ENCODE measurements at regions not wholly inside any gene's neighbourhood (a gene's known extent, or its start where the extent isn't known, plus 50 kb on each side); places are given as distances from the start of the nearest gene placed in this dataset.

GRCh38 chr12:127728729-127729128 lies 538.2 kb upstream of the TMEM132C start:
- TF ChIP-seq, protein P1, sequence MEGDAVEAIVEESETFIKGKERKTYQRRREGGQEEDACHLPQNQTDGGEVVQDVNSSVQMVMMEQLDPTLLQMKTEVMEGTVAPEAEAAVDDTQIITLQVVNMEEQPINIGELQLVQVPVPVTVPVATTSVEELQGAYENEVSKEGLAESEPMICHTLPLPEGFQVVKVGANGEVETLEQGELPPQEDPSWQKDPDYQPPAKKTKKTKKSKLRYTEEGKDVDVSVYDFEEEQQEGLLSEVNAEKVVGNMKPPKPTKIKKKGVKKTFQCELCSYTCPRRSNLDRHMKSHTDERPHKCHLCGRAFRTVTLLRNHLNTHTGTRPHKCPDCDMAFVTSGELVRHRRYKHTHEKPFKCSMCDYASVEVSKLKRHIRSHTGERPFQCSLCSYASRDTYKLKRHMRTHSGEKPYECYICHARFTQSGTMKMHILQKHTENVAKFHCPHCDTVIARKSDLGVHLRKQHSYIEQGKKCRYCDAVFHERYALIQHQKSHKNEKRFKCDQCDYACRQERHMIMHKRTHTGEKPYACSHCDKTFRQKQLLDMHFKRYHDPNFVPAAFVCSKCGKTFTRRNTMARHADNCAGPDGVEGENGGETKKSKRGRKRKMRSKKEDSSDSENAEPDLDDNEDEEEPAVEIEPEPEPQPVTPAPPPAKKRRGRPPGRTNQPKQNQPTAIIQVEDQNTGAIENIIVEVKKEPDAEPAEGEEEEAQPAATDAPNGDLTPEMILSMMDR (IDR thresholded peaks at IDR 0.05; ENCODE audit: extremely low read depth in 1 of 2, insufficient read depth in 1 of 2, low read depth in 1 of 2, low read length in 2 of 2), result no peak
- TF ChIP-seq POLR2A (IDR thresholded peaks at IDR 0.05; ENCODE audit: low read depth, low read length), result no peak
- TF ChIP-seq, protein P2, sequence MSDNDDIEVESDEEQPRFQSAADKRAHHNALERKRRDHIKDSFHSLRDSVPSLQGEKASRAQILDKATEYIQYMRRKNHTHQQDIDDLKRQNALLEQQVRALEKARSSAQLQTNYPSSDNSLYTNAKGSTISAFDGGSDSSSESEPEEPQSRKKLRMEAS (IDR thresholded peaks at IDR 0.05; ENCODE audit: insufficient read depth, insufficient read length), result no peak
- no peak for TF ChIP-seq EZH2 (IDR thresholded peaks at IDR 0.05; ENCODE audit: borderline replicate concordance, low read depth, low read length, severe bottlenecking)
- TF ChIP-seq POLR2AphosphoS5 (IDR thresholded peaks at IDR 0.05; ENCODE audit: insufficient read depth, low read depth, low read length), result no peak
- no peak for TF ChIP-seq GATA2 (IDR thresholded peaks at IDR 0.05; ENCODE audit: insufficient read depth, insufficient read length, low read depth, low read length)
- TF ChIP-seq MYC (IDR thresholded peaks at IDR 0.05; ENCODE audit: low read depth, low read length), result no peak
- TF ChIP-seq JUN (IDR thresholded peaks at IDR 0.05; ENCODE audit: borderline replicate concordance, insufficient read depth, insufficient read length, low read depth), result no peak

Data from endothelial cell of umbilical vein (primary cell).